ENCODE measurements at regions not wholly inside any gene's neighbourhood (a gene's known extent, or its start where the extent isn't known, plus 50 kb on each side); places are given as distances from the start of the nearest gene placed in this dataset.
"Not testable (repeated sequence)": the region's sequence is repeated elsewhere in the genome, so short reads cannot be mapped to it uniquely, and the experiment has no call there.

DNA sequence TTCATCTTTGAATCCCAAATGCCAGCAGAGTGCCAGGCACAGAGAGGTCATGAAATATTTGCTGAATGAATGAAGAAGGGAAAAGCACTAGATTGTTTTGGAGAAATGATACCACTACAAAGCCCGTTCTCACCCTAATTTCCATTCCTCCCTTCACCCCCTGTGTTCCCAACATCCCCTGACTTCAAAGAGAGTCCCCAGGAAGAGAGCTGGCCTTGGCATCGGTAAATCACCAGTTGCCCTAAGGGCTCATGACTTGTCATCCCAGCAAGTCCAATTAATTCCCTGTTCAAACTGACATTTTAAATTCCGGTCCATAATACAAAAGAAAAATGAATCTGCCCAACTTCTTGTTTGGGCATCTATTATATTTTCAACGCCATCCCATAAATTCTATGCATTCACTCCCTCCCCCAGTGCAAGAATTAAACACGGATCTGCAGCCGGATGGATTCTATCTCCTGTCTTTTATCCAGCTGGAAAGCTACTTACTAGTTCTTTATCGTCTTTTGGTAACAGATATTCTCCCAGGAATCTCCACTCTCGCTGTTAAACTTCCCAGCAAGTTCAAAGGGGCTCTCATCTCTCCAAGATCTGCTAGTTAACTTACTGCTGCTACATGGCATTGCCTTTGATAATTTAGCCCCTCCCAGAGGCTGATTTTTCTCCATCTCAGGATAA, 63.9 kb upstream of the TSC22D2 start:
- Histone ChIP-seq H3K36me3 (no peaks in the 10 kb centered on the region), H3K9me3 (no peaks in the 10 kb centered on the region), H3K4me1 (peaks cover 40% of the 10 kb centered on the region), H3K27me3 (no peaks in the 10 kb centered on the region), H3K4me3 (no peak overlapping the region), H3K27ac (no peak overlapping the region)
- no peak for DNase-seq (ENCODE audit: low spot score in 2 of 2)
- whole genome bisulfite sequencing = 51% methylated on average over 8 of the region's 8 CpGs
- no peak for TF ChIP-seq POLR2A (IDR thresholded peaks at IDR 0.05)
- TF ChIP-seq CTCF (IDR thresholded peaks at IDR 0.05) = no peak
- no peak for TF ChIP-seq EP300 (IDR thresholded peaks at IDR 0.05)
- TF ChIP-seq POLR2AphosphoS5 (IDR thresholded peaks at IDR 0.05) = no peak

DNA sequence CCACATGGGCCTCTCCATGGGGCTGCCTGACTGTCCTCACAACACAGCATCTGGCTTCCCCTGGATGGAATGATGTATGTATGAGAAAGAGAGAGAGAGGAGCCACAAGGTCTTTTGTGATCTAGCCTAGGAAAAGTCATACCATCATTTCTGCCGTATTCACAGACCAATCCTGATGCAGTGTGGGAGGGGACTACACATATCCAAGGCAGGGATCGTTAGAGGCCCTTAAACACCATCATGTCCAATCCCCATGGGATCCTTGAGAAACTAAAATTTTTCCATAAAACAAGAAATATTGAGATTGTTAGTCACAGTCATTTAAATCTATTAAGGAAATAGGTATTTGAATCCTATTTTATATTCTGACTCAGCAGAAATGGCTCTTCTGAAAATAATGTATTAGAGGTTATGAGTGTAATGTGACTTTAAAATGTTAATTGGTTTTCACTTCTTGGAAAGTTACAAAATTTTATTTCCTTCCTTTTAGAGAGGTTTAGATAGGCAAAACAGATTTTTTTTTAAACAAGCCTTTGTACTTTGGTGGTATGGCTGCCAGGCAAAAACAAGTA, 65.1 kb upstream of the TSC22D2 start:
- DNase-seq (ENCODE audit: low spot score in 2 of 2) = no peak
- no peaks in the 10 kb centered on the region for H3K27me3 ChIP-seq
- no peaks in the 10 kb centered on the region for H3K9me3 ChIP-seq
- 79% methylated on average over 2 of the region's 2 CpGs for WGBS
- no peak for TF ChIP-seq CTCF (IDR thresholded peaks at IDR 0.05)
- no peak for TF ChIP-seq POLR2AphosphoS5 (IDR thresholded peaks at IDR 0.05)
- no peak for TF ChIP-seq EP300 (IDR thresholded peaks at IDR 0.05)
- no peak for TF ChIP-seq POLR2A (IDR thresholded peaks at IDR 0.05)
- no peak overlapping the region for H3K4me3 ChIP-seq
- peaks cover 30% of the 10 kb centered on the region for H3K4me1 ChIP-seq
- no peaks in the 10 kb centered on the region for H3K36me3 ChIP-seq
- no peak overlapping the region for H3K27ac ChIP-seq

- Histone ChIP-seq H3K4me1 (peaks cover 19% of the 10 kb centered on the region), H3K4me3 (no peak overlapping the region), H3K36me3 (no peaks in the 10 kb centered on the region), H3K27ac (no peak overlapping the region), H3K27me3 (no peaks in the 10 kb centered on the region), H3K9me3 (no peaks in the 10 kb centered on the region)
- no peak for DNase-seq (ENCODE audit: low spot score in 2 of 2)
- TF ChIP-seq POLR2A (IDR thresholded peaks at IDR 0.05) = no peak
- TF ChIP-seq EP300 (IDR thresholded peaks at IDR 0.05) = no peak
- no peak for TF ChIP-seq POLR2AphosphoS5 (IDR thresholded peaks at IDR 0.05)
- 26% methylated on average over 3 of the region's 3 CpGs for WGBS
These were observed 66.2 kb upstream of the TSC22D2 start for GRCh38 chr3:150341891-150342290.

- H3K27me3 ChIP-seq; H3K36me3 ChIP-seq; H3K4me3 ChIP-seq; DNase-seq (ENCODE audit: low spot score in 2 of 2); H3K4me1 ChIP-seq; H3K27ac ChIP-seq; H3K9me3 ChIP-seq: not testable (repeated sequence)
- WGBS = 94% methylated on average over 9 of the region's 9 CpGs
These were observed 71.7 kb upstream of the TSC22D2 start for GRCh38 chr3:150336363-150336762.

GRCh38 chr3:150335631-150336030, 72.5 kb upstream of the TSC22D2 start:
- H3K4me3 ChIP-seq = no peak overlapping the region
- H3K9me3 ChIP-seq = no peaks in the 10 kb centered on the region
- TF ChIP-seq POLR2A (IDR thresholded peaks at IDR 0.05) = no peak
- TF ChIP-seq POLR2AphosphoS5 (IDR thresholded peaks at IDR 0.05) = no peak
- TF ChIP-seq CTCF (IDR thresholded peaks at IDR 0.05) = no peak
- no peak for TF ChIP-seq EP300 (IDR thresholded peaks at IDR 0.05)
- 69% methylated on average over 2 of the region's 2 CpGs for WGBS
- no peak overlapping the region for H3K27ac ChIP-seq
- H3K27me3 ChIP-seq = no peaks in the 10 kb centered on the region
- no peaks in the 10 kb centered on the region for H3K4me1 ChIP-seq
- H3K36me3 ChIP-seq = no peaks in the 10 kb centered on the region
- no peak for DNase-seq (ENCODE audit: low spot score in 2 of 2)

- no peak for TF ChIP-seq POLR2AphosphoS5 (IDR thresholded peaks at IDR 0.05)
- no peak for TF ChIP-seq CTCF (IDR thresholded peaks at IDR 0.05)
- TF ChIP-seq EP300 (IDR thresholded peaks at IDR 0.05) = no peak
- TF ChIP-seq POLR2A (IDR thresholded peaks at IDR 0.05) = no peak
- no peaks in the 10 kb centered on the region for H3K27me3 ChIP-seq
- H3K27ac ChIP-seq = no peak overlapping the region
- H3K4me1 ChIP-seq = no peaks in the 10 kb centered on the region
- 74% methylated on average over 3 of the region's 3 CpGs for WGBS
- no peaks in the 10 kb centered on the region for H3K9me3 ChIP-seq
- DNase-seq (ENCODE audit: low spot score in 2 of 2) = no peak
- H3K36me3 ChIP-seq = no peaks in the 10 kb centered on the region
- no peak overlapping the region for H3K4me3 ChIP-seq
These were observed 73.1 kb upstream of the TSC22D2 start for GRCh38 chr3:150334974-150335373.
